H9 (cell line): ENCODE measurements at regions not wholly inside any gene's neighbourhood (a gene's known extent, or its start where the extent isn't known, plus 50 kb on each side); places are given as distances from the start of the nearest gene placed in this dataset.

Experiments
- DNase-seq: peaks from one replicate; pipeline ENCODE4 v3.0.0-alpha.2; 2017
- H2AFZ ChIP-seq: one replicate; pipeline ENCODE4 v1.6.1; 2013; ENCODE audit warnings: mild to moderate bottlenecking, low read length, control low read depth, moderate library complexity
- H2AK5ac ChIP-seq: 2 replicates; pipeline ENCODE4 v1.6.1; 2013; ENCODE audit warnings: low read length, control low read depth, mixed read lengths; ENCODE audit not compliant: insufficient read length
- H2BK120ac ChIP-seq: one replicate; pipeline ENCODE4 v1.6.1; 2013; ENCODE audit warnings: low read depth, mild to moderate bottlenecking, low read length, control low read depth, inconsistent platforms; ENCODE audit not compliant: poor library complexity, severe bottlenecking
- H2BK12ac ChIP-seq: 2 replicates; pipeline ENCODE4 v1.6.1; 2013; ENCODE audit warnings: low read length, control low read depth, mixed read lengths, low read depth; ENCODE audit not compliant: insufficient read length
- H2BK15ac ChIP-seq: 2 replicates; pipeline ENCODE4 v1.6.1; 2013; ENCODE audit warnings: low read depth, low read length, control low read depth
- H2BK20ac ChIP-seq: one replicate; pipeline ENCODE4 v1.6.1; 2013; ENCODE audit warnings: low read depth, mild to moderate bottlenecking, low read length, control low read depth, inconsistent platforms; ENCODE audit not compliant: poor library complexity, severe bottlenecking
- H2BK5ac ChIP-seq: 2 replicates; pipeline ENCODE4 v1.6.1; 2013; ENCODE audit warnings: low read length, control low read depth, mixed read lengths; ENCODE audit not compliant: insufficient read length
- H3K14ac ChIP-seq: 2 replicates; pipeline ENCODE4 v1.6.1; 2013; ENCODE audit warnings: low read length, control low read depth; ENCODE audit not compliant: insufficient read depth
- H3K18ac ChIP-seq: 2 replicates; pipeline ENCODE4 v1.6.1; 2013; ENCODE audit warnings: low read depth, mild to moderate bottlenecking, mixed read lengths, low read length, control low read depth; ENCODE audit not compliant: insufficient read length
- H3K23ac ChIP-seq: 2 replicates; pipeline ENCODE4 v1.6.1; 2013; ENCODE audit warnings: low read length, control low read depth, mixed read lengths, low read depth; ENCODE audit not compliant: insufficient read length
- H3K23me2 ChIP-seq: 2 replicates; pipeline ENCODE4 v1.6.1; 2013; ENCODE audit warnings: low read depth, mild to moderate bottlenecking, mixed read lengths, low read length, control low read depth; ENCODE audit not compliant: insufficient read length, poor library complexity, severe bottlenecking
- H3K27ac ChIP-seq: 2 replicates; pipeline ENCODE4 v1.5.1; 2013; ENCODE audit warnings: low read length, control low read depth, mixed read lengths, low read depth; ENCODE audit not compliant: insufficient read length
- H3K27me3 ChIP-seq: 2 replicates; pipeline ENCODE4 v1.6.1; 2013; ENCODE audit warnings: low read length, control low read depth, inconsistent platforms; ENCODE audit not compliant: insufficient read depth
- H3K4ac ChIP-seq: 2 replicates; pipeline ENCODE4 v1.6.1; 2013; ENCODE audit warnings: low read depth, mild to moderate bottlenecking, control low read depth, inconsistent platforms, low read length, moderate library complexity
- H3K4me1 ChIP-seq: 2 replicates; pipeline ENCODE4 v1.6.1; 2013; ENCODE audit warnings: low read length, control low read depth, inconsistent platforms; ENCODE audit not compliant: insufficient read depth
- H3K4me2 ChIP-seq: 2 replicates; pipeline ENCODE4 v1.6.1; 2013; ENCODE audit warnings: low read length, control low read depth, mixed read lengths; ENCODE audit not compliant: insufficient read length, insufficient read depth
- H3K56ac ChIP-seq: 2 replicates; pipeline ENCODE4 v1.6.1; 2013; ENCODE audit warnings: low read depth, mild to moderate bottlenecking, mixed read lengths, low read length, control low read depth; ENCODE audit not compliant: insufficient read length
- H3K79me1 ChIP-seq: 2 replicates; pipeline ENCODE4 v1.6.1; 2013; ENCODE audit warnings: low read depth, mild to moderate bottlenecking, moderate library complexity, low read length, control low read depth, inconsistent platforms; ENCODE audit not compliant: insufficient read depth, poor library complexity, severe bottlenecking
- H3K79me2 ChIP-seq: 2 replicates; pipeline ENCODE4 v1.6.1; 2013; ENCODE audit warnings: low read length, control low read depth, inconsistent platforms; ENCODE audit not compliant: insufficient read depth
- H3K9ac ChIP-seq: 2 replicates; pipeline ENCODE4 v1.6.1; 2013; ENCODE audit warnings: low read length, control low read depth, mixed read lengths; ENCODE audit not compliant: insufficient read length; ENCODE audit errors: extremely low read depth
- H3K9me3 ChIP-seq: one replicate; pipeline ENCODE4 v1.6.1; 2013; ENCODE audit warnings: low read depth, low read length, inconsistent platforms; ENCODE audit not compliant: control insufficient read depth
- H3T11ph ChIP-seq: one replicate; pipeline ENCODE4 v1.6.1; 2013; ENCODE audit warnings: mild to moderate bottlenecking, low read length, control low read depth, inconsistent platforms
- H4K20me1 ChIP-seq: one replicate; pipeline ENCODE4 v1.6.1; 2013; ENCODE audit not compliant: control insufficient read depth, insufficient read length, insufficient read depth
- H4K5ac ChIP-seq: 2 replicates; pipeline ENCODE4 v1.6.1; 2013; ENCODE audit warnings: low read depth, mild to moderate bottlenecking, mixed read lengths, low read length, control low read depth; ENCODE audit not compliant: insufficient read length
- H4K8ac ChIP-seq: replicated peaks from 2 replicates; pipeline ENCODE4 v1.6.1; 2013; ENCODE audit warnings: low read length, control low read depth, mixed read lengths, low read depth; ENCODE audit not compliant: insufficient read length
- H4K91ac ChIP-seq: 2 replicates; pipeline ENCODE4 v1.6.1; 2013; ENCODE audit warnings: low read depth, mild to moderate bottlenecking, moderate library complexity, mixed read lengths, low read length, control low read depth; ENCODE audit not compliant: insufficient read length
- H3K27ac Mint-ChIP-seq, 3 experiments: 2 replicates in 2 of 3; 3 replicates in 1 of 3; pipeline ENCODE4 v1.8.0; 2020 to 2021; ENCODE audit warnings: mixed read lengths in 3 of 3, mild to moderate bottlenecking in 1 of 3, moderate library complexity in 1 of 3
- H3K27me3 Mint-ChIP-seq: 2 replicates; pipeline ENCODE4 v1.8.0; 2021; ENCODE audit warnings: low read depth, mild to moderate bottlenecking, moderate library complexity, mixed read lengths
- H3K36me3 Mint-ChIP-seq, 3 experiments: 2 replicates in 2 of 3; 3 replicates in 1 of 3; pipeline ENCODE4 v1.8.0; 2020 to 2021; ENCODE audit warnings: low read depth in 3 of 3, mixed read lengths in 3 of 3; ENCODE audit not compliant: insufficient read depth in 1 of 3
- H3K4me1 Mint-ChIP-seq, 2 experiments: 2 replicates each; pipeline ENCODE4 v1.8.0; 2020; ENCODE audit warnings: mixed read lengths in 2 of 2
- H3K4me3 Mint-ChIP-seq, 2 experiments: 2 replicates in 1 of 2; 3 replicates in 1 of 2; pipeline ENCODE4 v1.8.0; 2020 to 2021; ENCODE audit warnings: mild to moderate bottlenecking in 2 of 2, mixed read lengths in 2 of 2, moderate library complexity in 1 of 2
- H3K9me3 Mint-ChIP-seq, 2 experiments: 2 replicates in 1 of 2; 3 replicates in 1 of 2; pipeline ENCODE4 v1.8.0; 2020; ENCODE audit warnings: mild to moderate bottlenecking in 2 of 2, mixed read lengths in 2 of 2, moderate library complexity in 1 of 2
- CTCF ChIP-seq: fragments of 200-600 bp; sonication (generic); conservative IDR thresholded peaks from 3 replicates; pipeline ENCODE4 v1.8.0; 2021; ENCODE audit warnings: antibody characterized with exemption, mild to moderate bottlenecking
- WGBS: extraction: QIAGEN DNeasy Blood & Tissue Kit; methylation state at CpG from one replicate; pipeline ENCODE4 v1.1.7; 2013; ENCODE audit warnings: missing lambda C conversion rate, low lambda C conversion rate, mixed read lengths; ENCODE audit not compliant: insufficient read length; ENCODE audit errors: extremely low coverage; 5-methylcytosine and 5-hydroxymethylcytosine counted together

- Histone ChIP-seq H3K18ac (no peak overlapping the region), H4K20me1 (no peaks in the 10 kb centered on the region), H3K56ac (no peak overlapping the region), H3K23ac (no peak overlapping the region), H3T11ph (no peak overlapping the region), H3K23me2 (no peaks in the 10 kb centered on the region), H2AFZ (no peak overlapping the region), H4K5ac (no peak overlapping the region), H3K27ac (no peak overlapping the region), H3K14ac (no peak overlapping the region), H3K4me1 (no peaks in the 10 kb centered on the region), H3K79me2 (no peaks in the 10 kb centered on the region), H2BK120ac (no peak overlapping the region), H3K9me3 (no peaks in the 10 kb centered on the region), H2BK12ac (no peak overlapping the region), H2BK20ac (no peak overlapping the region), H2BK5ac (no peak overlapping the region), H3K79me1 (no peaks in the 10 kb centered on the region), H3K27me3 (no peaks in the 10 kb centered on the region), H3K9ac (no peak overlapping the region), H3K4ac (no peak overlapping the region), H2BK15ac (no peak overlapping the region), H4K91ac (no peak overlapping the region), H3K4me2 (no peak overlapping the region), H2AK5ac (no peak overlapping the region), H4K8ac (no peak overlapping the region)
- Mint-ChIP-seq H3K27ac (peak overlapping the region in 2 of 3 experiments; percentile 40 to 90; a peak in 3 of 7 replicates), H3K4me3 (no peak overlapping the region), H3K4me1 (no peaks in the 10 kb centered on the region), H3K36me3 (no peaks in the 10 kb centered on the region), H3K27me3 (no peaks in the 10 kb centered on the region), H3K9me3 (no peaks in the 10 kb centered on the region)
- TF ChIP-seq CTCF = no peak
- no CpG with 5 or more reads among the region's 8 CpGs for WGBS
- no peak for DNase-seq
Measured at GRCh38 chr10:81145975-81146374, 608.3 kb downstream of the SH2D4B start.
